ENCODE measurements at regions not wholly inside any gene's neighbourhood (a gene's known extent, or its start where the extent isn't known, plus 50 kb on each side); places are given as distances from the start of the nearest gene placed in this dataset.

GRCh38 chr5:38101897-38102296 is 156.5 kb upstream of the EGFLAM start:
- no peak overlapping the region for H3K27ac ChIP-seq (ENCODE audit: low read depth in 1 of 2, low read length in 2 of 2)
- no peaks in the 10 kb centered on the region for H3K4me1 ChIP-seq (ENCODE audit: control insufficient read depth in 1 of 2, insufficient read depth in 2 of 2, low read length in 2 of 2)
- Mint-ChIP-seq H3K36me3 (no peaks in the 10 kb centered on the region), H3K27me3 (ENCODE audit: low read depth in 3 of 3) (peaks cover 0 to 2% (median 2%) of the 10 kb centered on the region in 3 donors), H3K4me3 (no peak overlapping the region), H3K9me3 (peaks cover 0 to 4% (median 0%) of the 10 kb centered on the region in 7 donors), H3K27ac (peak overlapping the region in 1 of 7 donors; percentile 4), H3K4me1 (no peaks in the 10 kb centered on the region)
- H2AFZ ChIP-seq (ENCODE audit: insufficient read depth, low read depth, low read length, poor library complexity, severe bottlenecking) = no peak overlapping the region
- no peak for DNase-seq
- H3K36me3 ChIP-seq (replicated peaks in 1 of 2; ENCODE audit: control insufficient read depth in 1 of 2, insufficient read depth in 2 of 2, low read length in 2 of 2) = no peaks in the 10 kb centered on the region
- WGBS (ENCODE audit: insufficient coverage) = 95% methylated on average over 9 of the region's 10 CpGs
- no peak overlapping the region for H3K4me3 ChIP-seq (replicated peaks in 1 of 3; ENCODE audit: low read depth in 2 of 3, low read length in 3 of 3)
- no peak overlapping the region for H3K4me2 ChIP-seq (replicated peaks; ENCODE audit: extremely low read depth, low read length, poor library complexity, severe bottlenecking)
- intact Hi-C loops (cut with micrococcal nuclease) = no loop called here
- H3K79me2 ChIP-seq (ENCODE audit: insufficient read depth, low read length) = no peaks in the 10 kb centered on the region
- TF ChIP-seq CTCF (IDR thresholded peaks at IDR 0.05) = no peak
- no peaks in the 10 kb centered on the region for H3K9me3 ChIP-seq (replicated peaks in 1 of 2; ENCODE audit: control insufficient read depth in 1 of 2, insufficient read depth in 1 of 2, low read length in 2 of 2)
- H4K20me1 ChIP-seq (ENCODE audit: insufficient read depth, low read length) = no peaks in the 10 kb centered on the region
- no peak overlapping the region for H3K9ac ChIP-seq (ENCODE audit: insufficient read depth, low read length, poor library complexity, severe bottlenecking)
- H3K27me3 ChIP-seq (ENCODE audit: control insufficient read depth in 2 of 2, insufficient read depth in 2 of 2, low read length in 2 of 2) = no peaks in the 10 kb centered on the region

GRCh38 chr5:38099205-38100168 is 158.9 kb upstream of the EGFLAM start:
- 80% methylated on average over 2 of the region's 3 CpGs for WGBS (ENCODE audit: insufficient coverage)
- Histone ChIP-seq H3K79me2 (ENCODE audit: insufficient read depth, low read length) (no peaks in the 10 kb centered on the region), H3K4me3 (replicated peaks in 1 of 3; ENCODE audit: low read depth in 2 of 3, low read length in 3 of 3) (no peak overlapping the region), H4K20me1 (ENCODE audit: insufficient read depth, low read length) (no peaks in the 10 kb centered on the region), H3K27ac (ENCODE audit: low read depth in 1 of 2, low read length in 2 of 2) (no peak overlapping the region), H3K4me2 (replicated peaks; ENCODE audit: extremely low read depth, low read length, poor library complexity, severe bottlenecking) (no peak overlapping the region), H3K9me3 (replicated peaks in 1 of 2; ENCODE audit: control insufficient read depth in 1 of 2, insufficient read depth in 1 of 2, low read length in 2 of 2) (no peaks in the 10 kb centered on the region), H3K36me3 (replicated peaks in 1 of 2; ENCODE audit: control insufficient read depth in 1 of 2, insufficient read depth in 2 of 2, low read length in 2 of 2) (no peaks in the 10 kb centered on the region), H3K4me1 (ENCODE audit: control insufficient read depth in 1 of 2, insufficient read depth in 2 of 2, low read length in 2 of 2) (no peaks in the 10 kb centered on the region), H3K27me3 (ENCODE audit: control insufficient read depth in 2 of 2, insufficient read depth in 2 of 2, low read length in 2 of 2) (no peaks in the 10 kb centered on the region), H2AFZ (ENCODE audit: insufficient read depth, low read depth, low read length, poor library complexity, severe bottlenecking) (no peak overlapping the region), H3K9ac (ENCODE audit: insufficient read depth, low read length, poor library complexity, severe bottlenecking) (no peak overlapping the region)
- H3K4me1 Mint-ChIP-seq = no peaks in the 10 kb centered on the region
- H3K36me3 Mint-ChIP-seq = no peaks in the 10 kb centered on the region
- peaks cover 0 to 2% (median 0%) of the 10 kb centered on the region in 3 donors for H3K27me3 Mint-ChIP-seq (ENCODE audit: low read depth in 3 of 3)
- no peak for TF ChIP-seq CTCF (IDR thresholded peaks at IDR 0.05)
- peak overlapping the region in 1 of 7 donors; percentile 24 for H3K27ac Mint-ChIP-seq
- intact Hi-C loops (cut with micrococcal nuclease) = no loop called here
- no peak overlapping the region for H3K4me3 Mint-ChIP-seq
- peaks cover 0 to 4% (median 0%) of the 10 kb centered on the region in 7 donors for H3K9me3 Mint-ChIP-seq
- no peak for DNase-seq

Measured in CD14-positive monocyte (primary cell).